GM23338 (cell line): ENCODE measurements at regions not wholly inside any gene's neighbourhood (a gene's known extent, or its start where the extent isn't known, plus 50 kb on each side); places are given as distances from the start of the nearest gene placed in this dataset.

Source experiments
- ATAC-seq: fragments of 200-7000 bp; cut with Tn5 transposase; 3 replicates; pipeline ENCODE4 v1.9.1; 2020
- DNase-seq: peaks from one replicate; pipeline ENCODE4 v3.0.0-alpha.2; 2015; ENCODE audit warnings: low spot score
- H2AFZ ChIP-seq: fragments of 200-600 bp; sonication (generic); 2 replicates; pipeline ENCODE4 v1.8.0; 2016; ENCODE audit warnings: antibody characterized with exemption, mild to moderate bottlenecking, moderate library complexity
- H3F3A ChIP-seq: fragments of 200-600 bp; sonication (generic); replicated peaks from 2 replicates; pipeline ENCODE4 v1.8.0; 2017; ENCODE audit warnings: antibody characterized with exemption, mixed run types, low read depth
- H3K27ac ChIP-seq: fragments of 200-600 bp; sonication (generic); 2 replicates; pipeline ENCODE4 v1.6.1; 2016; ENCODE audit warnings: low read depth
- H3K27me3 ChIP-seq: fragments of 200-600 bp; sonication (generic); 2 replicates; pipeline ENCODE4 v1.8.0; 2016; ENCODE audit warnings: mild to moderate bottlenecking, mixed run types, moderate library complexity; ENCODE audit not compliant: insufficient read depth
- H3K36me3 ChIP-seq: fragments of 200-600 bp; sonication (generic); 2 replicates; pipeline ENCODE4 v1.8.0; 2016; ENCODE audit warnings: mild to moderate bottlenecking; ENCODE audit not compliant: insufficient read depth
- H3K4me1 ChIP-seq: fragments of 200-600 bp; sonication (generic); 2 replicates; pipeline ENCODE4 v1.8.0; 2016; ENCODE audit warnings: mild to moderate bottlenecking, moderate library complexity; ENCODE audit not compliant: insufficient read depth
- H3K4me2 ChIP-seq: fragments of 200-600 bp; sonication (generic); 2 replicates; pipeline ENCODE4 v1.7.1; 2017; ENCODE audit warnings: mixed run types
- H3K4me3 ChIP-seq: fragments of 200-600 bp; sonication (generic); 2 replicates; pipeline ENCODE4 v1.6.1; 2016; ENCODE audit warnings: mixed run types
- H3K79me2 ChIP-seq: fragments of 200-600 bp; sonication (generic); replicated peaks from 2 replicates; pipeline ENCODE4 v1.8.0; 2017; ENCODE audit warnings: mild to moderate bottlenecking; ENCODE audit not compliant: insufficient read depth
- H3K9me2 ChIP-seq: fragments of 200-600 bp; sonication (generic); 2 replicates; pipeline ENCODE4 v1.8.0; 2017; ENCODE audit not compliant: insufficient read depth
- H4K20me1 ChIP-seq: fragments of 200-600 bp; sonication (generic); replicated peaks from 2 replicates; pipeline ENCODE4 v1.8.0; 2017; ENCODE audit warnings: mild to moderate bottlenecking; ENCODE audit not compliant: insufficient read depth
- H3K27ac Mint-ChIP-seq: 2 replicates; pipeline ENCODE4 v1.8.0; 2020; ENCODE audit warnings: inconsistent platforms, mild to moderate bottlenecking, moderate library complexity, mixed read lengths
- H3K27me3 Mint-ChIP-seq: 3 replicates; pipeline ENCODE4 v1.8.0; 2022; ENCODE audit warnings: low read depth, mild to moderate bottlenecking, moderate library complexity, mixed read lengths, inconsistent platforms; ENCODE audit not compliant: insufficient read depth, poor library complexity
- H3K36me3 Mint-ChIP-seq: 3 replicates; pipeline ENCODE4 v1.8.0; 2021; ENCODE audit warnings: low read depth, mild to moderate bottlenecking, inconsistent platforms, moderate library complexity, mixed read lengths
- H3K4me1 Mint-ChIP-seq: 3 replicates; pipeline ENCODE4 v1.8.0; 2020; ENCODE audit warnings: mild to moderate bottlenecking, inconsistent platforms, mixed read lengths
- H3K4me3 Mint-ChIP-seq: 3 replicates; pipeline ENCODE4 v1.8.0; 2021; ENCODE audit warnings: moderate library complexity, mild to moderate bottlenecking, inconsistent platforms, mixed read lengths
- H3K9me3 Mint-ChIP-seq: 3 replicates; pipeline ENCODE4 v1.8.0; 2020; ENCODE audit warnings: moderate library complexity, mild to moderate bottlenecking, inconsistent platforms, mixed read lengths
- CREB1 ChIP-seq: fragments of 250-450 bp; sonication (Bioruptor Pico); IDR thresholded peaks from 2 replicates; pipeline ENCODE4 v1.5.0; 2020; ENCODE audit warnings: low read depth, mild to moderate bottlenecking, moderate library complexity
- CTCF ChIP-seq, 2 experiments: fragments of 200-600 bp in 1 of 2; sonication (generic) in 1 of 2; conservative IDR thresholded peaks; 2 replicates each; pipeline versions ENCODE4 v1.5.1 to v1.6.1; 2016 to 2017; ENCODE audit warnings: antibody characterized with exemption in 2 of 2, low read depth in 2 of 2, mild to moderate bottlenecking in 2 of 2, moderate library complexity in 1 of 2
- ETS1 ChIP-seq: IDR thresholded peaks from 2 replicates; pipeline ENCODE4 v1.6.1; 2016; ENCODE audit warnings: antibody characterized with exemption
- EZH2 ChIP-seq: fragments of 200-600 bp; sonication (generic); IDR thresholded peaks from one replicate; pipeline ENCODE4 v1.8.0; 2017; ENCODE audit warnings: antibody characterized with exemption, mild to moderate bottlenecking, low read depth; ENCODE audit not compliant: unreplicated experiment
- EZH2phosphoT487 ChIP-seq: fragments of 200-600 bp; sonication (generic); IDR thresholded peaks from one replicate; pipeline ENCODE4 v1.8.1; 2018; ENCODE audit warnings: antibody characterized with exemption; ENCODE audit not compliant: unreplicated experiment
- JUNB ChIP-seq: IDR thresholded peaks from one replicate; pipeline ENCODE4 v1.6.1; 2016; ENCODE audit warnings: antibody characterized with exemption; ENCODE audit not compliant: unreplicated experiment
- NANOG ChIP-seq: IDR thresholded peaks from 2 replicates; pipeline ENCODE4 v1.6.1; 2016; ENCODE audit warnings: antibody characterized with exemption, borderline replicate concordance
- POLR2AphosphoS5 ChIP-seq: IDR thresholded peaks from 2 replicates; pipeline ENCODE4 v1.6.1; 2016; ENCODE audit warnings: antibody characterized with exemption, low read depth
- REST ChIP-seq: IDR thresholded peaks from one replicate; pipeline ENCODE4 v1.6.1; 2018; ENCODE audit warnings: antibody characterized with exemption; ENCODE audit not compliant: unreplicated experiment
- STAT1 ChIP-seq: IDR thresholded peaks from one replicate; pipeline ENCODE4 v1.6.1; 2016; ENCODE audit warnings: antibody characterized with exemption; ENCODE audit not compliant: unreplicated experiment
- ZNF114 ChIP-seq: fragments of 250-450 bp; sonication (Bioruptor Pico); IDR thresholded peaks from 2 replicates; pipeline ENCODE4 v1.5.0; 2020; ENCODE audit warnings: mild to moderate bottlenecking, moderate library complexity
- ZNF331 ChIP-seq: fragments of 250-450 bp; sonication (Bioruptor Pico); IDR thresholded peaks from 2 replicates; pipeline ENCODE4 v1.5.0; 2020; ENCODE audit warnings: low read depth, mild to moderate bottlenecking, moderate library complexity
- ZNF462 ChIP-seq: fragments of 250-450 bp; sonication (Bioruptor Pico); IDR thresholded peaks from 2 replicates; pipeline ENCODE4 v1.5.0; 2020; ENCODE audit warnings: mild to moderate bottlenecking, moderate library complexity

- Mint-ChIP-seq H3K4me1 (no peaks in the 10 kb centered on the region), H3K27me3 (peaks cover 8% of the 10 kb centered on the region), H3K9me3 (peaks cover 3% of the 10 kb centered on the region; the same call in 1 of the 3 replicates), H3K36me3 (no peaks in the 10 kb centered on the region), H3K27ac (no peak overlapping the region), H3K4me3 (no peak overlapping the region)
- Histone ChIP-seq H3F3A (no peaks in the 10 kb centered on the region), H3K79me2 (no peaks in the 10 kb centered on the region), H4K20me1 (no peaks in the 10 kb centered on the region), H3K4me1 (no peaks in the 10 kb centered on the region), H3K4me3 (no peak overlapping the region), H3K4me2 (no peak overlapping the region), H3K27ac (no peak overlapping the region), H2AFZ (no peak overlapping the region), H3K27me3 (no peaks in the 10 kb centered on the region), H3K36me3 (no peaks in the 10 kb centered on the region), H3K9me2 (no peaks in the 10 kb centered on the region)
- TF ChIP-seq EZH2 (no peak), CTCF (conservative IDR thresholded peaks at IDR 0.05; ENCODE audit: low read depth in 2 of 2) (no peak), ETS1 (no peak), ZNF462 (CRISPR knock-in tag) (no peak), POLR2AphosphoS5 (no peak), JUNB (no peak), ZNF331 (CRISPR knock-in tag) (no peak), STAT1 (no peak), EZH2phosphoT487 (no peak), REST (no peak), ZNF114 (CRISPR knock-in tag) (no peak), CREB1 (CRISPR knock-in tag) (no peak), NANOG (no peak)
- ATAC-seq (no peak), DNase-seq (no peak)
Measured at GRCh38 chr2:129009555-129010146, 691.0 kb upstream of the HS6ST1 start.
